ENCODE measurements at regions not wholly inside any gene's neighbourhood (a gene's known extent, or its start where the extent isn't known, plus 50 kb on each side); places are given as distances from the start of the nearest gene placed in this dataset.

GRCh38 chr2:5877360-5877759 is 185.2 kb downstream of the SOX11 start:
- no peak for TF ChIP-seq SIN3A (IDR thresholded peaks at IDR 0.05; ENCODE audit: borderline replicate concordance, insufficient read depth, low read length)
- TF ChIP-seq, protein P1, sequence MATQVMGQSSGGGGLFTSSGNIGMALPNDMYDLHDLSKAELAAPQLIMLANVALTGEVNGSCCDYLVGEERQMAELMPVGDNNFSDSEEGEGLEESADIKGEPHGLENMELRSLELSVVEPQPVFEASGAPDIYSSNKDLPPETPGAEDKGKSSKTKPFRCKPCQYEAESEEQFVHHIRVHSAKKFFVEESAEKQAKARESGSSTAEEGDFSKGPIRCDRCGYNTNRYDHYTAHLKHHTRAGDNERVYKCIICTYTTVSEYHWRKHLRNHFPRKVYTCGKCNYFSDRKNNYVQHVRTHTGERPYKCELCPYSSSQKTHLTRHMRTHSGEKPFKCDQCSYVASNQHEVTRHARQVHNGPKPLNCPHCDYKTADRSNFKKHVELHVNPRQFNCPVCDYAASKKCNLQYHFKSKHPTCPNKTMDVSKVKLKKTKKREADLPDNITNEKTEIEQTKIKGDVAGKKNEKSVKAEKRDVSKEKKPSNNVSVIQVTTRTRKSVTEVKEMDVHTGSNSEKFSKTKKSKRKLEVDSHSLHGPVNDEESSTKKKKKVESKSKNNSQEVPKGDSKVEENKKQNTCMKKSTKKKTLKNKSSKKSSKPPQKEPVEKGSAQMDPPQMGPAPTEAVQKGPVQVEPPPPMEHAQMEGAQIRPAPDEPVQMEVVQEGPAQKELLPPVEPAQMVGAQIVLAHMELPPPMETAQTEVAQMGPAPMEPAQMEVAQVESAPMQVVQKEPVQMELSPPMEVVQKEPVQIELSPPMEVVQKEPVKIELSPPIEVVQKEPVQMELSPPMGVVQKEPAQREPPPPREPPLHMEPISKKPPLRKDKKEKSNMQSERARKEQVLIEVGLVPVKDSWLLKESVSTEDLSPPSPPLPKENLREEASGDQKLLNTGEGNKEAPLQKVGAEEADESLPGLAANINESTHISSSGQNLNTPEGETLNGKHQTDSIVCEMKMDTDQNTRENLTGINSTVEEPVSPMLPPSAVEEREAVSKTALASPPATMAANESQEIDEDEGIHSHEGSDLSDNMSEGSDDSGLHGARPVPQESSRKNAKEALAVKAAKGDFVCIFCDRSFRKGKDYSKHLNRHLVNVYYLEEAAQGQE (IDR thresholded peaks at IDR 0.05; ENCODE audit: insufficient read depth in 1 of 2, low read depth in 2 of 2, low read length in 2 of 2): no peak
- no peak for TF ChIP-seq FOXP2 (optimal IDR thresholded peaks at IDR 0.05; ENCODE audit: borderline replicate concordance, extremely low read depth, extremely low read length, insufficient read depth)
- no peak for TF ChIP-seq TAF1 (IDR thresholded peaks at IDR 0.05; ENCODE audit: borderline replicate concordance, insufficient read depth, low read length)
- TF ChIP-seq POLR2AphosphoS5 (IDR thresholded peaks at IDR 0.05; ENCODE audit: low read depth, low read length): no peak

Measured in PFSK-1 (cell line).